Heart left ventricle (tissue), 13 donors: ENCODE measurements at regions not wholly inside any gene's neighbourhood (a gene's known extent, or its start where the extent isn't known, plus 50 kb on each side); places are given as distances from the start of the nearest gene placed in this dataset.

Source experiments
- CTCF ChIP-seq, 12 donors: fragments of 200-600 bp; sonication (generic) in 4 of 12; IDR thresholded peaks; one replicate each; pipeline versions ENCODE4 v1.5.0 to v1.8.0; 2018 to 2022; ENCODE audit warnings: antibody characterized with exemption in 12 of 12, mild to moderate bottlenecking in 5 of 12
- POLR2A ChIP-seq, 2 donors: fragments of 450-650 bp; IDR thresholded peaks; one replicate each; pipeline ENCODE4 v1.6.1; 2017; ENCODE audit warnings: antibody characterized with exemption in 2 of 2, mild to moderate bottlenecking in 2 of 2, moderate library complexity in 2 of 2
- donor health status: ischemic (EF 13 %, LVEDD 7.1; RV severe dilation, severe dysfunction).
- donor health status: DM: no; HTN: yes; CAD: no.
- donor health status: DM: no; HTN: no; CAD: no.
- donor health status: ischemic (EF 25% LVEDD 6.9; RV normal size, moderate dysfunction).
- donor health status: ischemic (EF 25% LVEDD 5.7; RV mildly dilated, moderate dysfunction).
- donor health status: ischemic (EF 35%, LVEDD 5.7; RV mildly dilated, moderate dysfunction).
- donor health status: nonischemic (EF 11% LVEDD 7.7; RV severe dilation, severe dysfunction).
- donor health status: DM: yes; HTN: yes; CAD: no.
- donor health status: PGD.
- donor health status: ischemic (EF 29% LVEDD 5.4; RV normal size, mild dysfunction).
- donor health status: nonischemic (EF 23%, LVEDD 6.1; RV moderate dilation, normal function).

GRCh38 chr9:84563691-84564090 lies 105.8 kb upstream of the NTRK2 start:
- TF ChIP-seq POLR2A (IDR thresholded peaks at IDR 0.05), result no peak
- TF ChIP-seq CTCF (IDR thresholded peaks at IDR 0.05), result no peak
